Epidermal melanocyte (primary cell): ENCODE measurements at regions not wholly inside any gene's neighbourhood (a gene's known extent, or its start where the extent isn't known, plus 50 kb on each side); places are given as distances from the start of the nearest gene placed in this dataset.

Source experiments
- DNase-seq: peaks from one replicate; pipeline ENCODE4 v3.0.0; 2011; ENCODE audit warnings: low spot score; ENCODE audit not compliant: insufficient read length

DNA sequence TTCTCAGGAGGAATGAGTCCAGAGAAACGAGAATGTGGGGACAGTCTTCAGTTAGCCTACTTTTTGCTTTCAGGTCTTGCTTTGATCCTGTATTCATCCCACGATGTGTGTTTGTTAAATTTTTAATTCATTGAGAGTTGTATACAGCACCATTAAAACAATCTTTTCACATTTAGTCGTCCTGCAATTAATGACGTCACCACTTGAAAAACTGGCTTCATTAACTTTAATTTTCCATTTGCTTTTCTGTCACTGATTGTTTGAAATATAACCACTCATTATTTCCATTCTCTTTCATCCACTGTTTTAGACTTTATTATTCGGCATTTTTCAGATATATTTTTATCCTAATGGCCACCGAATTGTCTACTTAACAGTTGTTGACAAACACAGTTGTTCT lies 146.9 kb downstream of the TFEC start:
- DNase-seq, result no peak

DNA sequence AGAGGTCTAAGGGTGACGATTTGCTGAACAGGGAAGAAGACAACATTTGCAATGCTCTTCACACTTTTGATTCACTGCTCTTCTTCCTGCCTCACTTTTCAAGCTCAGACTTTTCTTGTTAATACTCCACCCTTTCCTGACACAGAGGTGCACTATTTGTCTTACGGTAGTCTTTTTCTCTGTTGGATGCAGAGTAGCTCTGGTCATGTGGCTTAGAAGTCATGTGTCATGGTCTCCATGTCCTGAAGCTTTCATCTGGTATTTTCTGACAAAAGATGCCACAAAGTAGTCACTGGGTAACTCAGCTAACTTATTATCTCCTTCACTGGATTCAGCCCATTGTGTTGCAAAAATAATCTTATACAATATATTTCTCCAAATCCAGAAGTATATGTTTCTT lies 149.1 kb downstream of the TFEC start:
- DNase-seq, result no peak

DNA sequence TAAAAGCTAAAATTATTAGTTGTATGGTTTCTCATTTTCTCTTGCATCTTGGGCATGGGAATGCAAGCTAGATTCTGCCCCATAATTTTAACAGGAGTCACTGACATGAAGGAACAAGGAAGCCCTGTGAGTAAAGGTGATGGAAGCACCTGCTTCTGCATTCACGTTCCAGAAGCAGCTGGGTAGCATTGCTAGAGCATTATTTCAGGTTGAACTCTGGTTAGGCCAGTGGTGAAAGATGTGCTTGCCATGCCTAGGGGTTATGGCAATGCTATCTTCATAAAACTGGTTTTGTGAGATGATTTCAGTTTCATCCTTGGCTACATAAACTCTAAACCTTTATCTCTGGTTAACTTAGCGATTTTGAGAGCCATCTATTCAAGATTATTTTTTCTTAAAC lies 151.4 kb downstream of the TFEC start:
- no peak for DNase-seq

DNA sequence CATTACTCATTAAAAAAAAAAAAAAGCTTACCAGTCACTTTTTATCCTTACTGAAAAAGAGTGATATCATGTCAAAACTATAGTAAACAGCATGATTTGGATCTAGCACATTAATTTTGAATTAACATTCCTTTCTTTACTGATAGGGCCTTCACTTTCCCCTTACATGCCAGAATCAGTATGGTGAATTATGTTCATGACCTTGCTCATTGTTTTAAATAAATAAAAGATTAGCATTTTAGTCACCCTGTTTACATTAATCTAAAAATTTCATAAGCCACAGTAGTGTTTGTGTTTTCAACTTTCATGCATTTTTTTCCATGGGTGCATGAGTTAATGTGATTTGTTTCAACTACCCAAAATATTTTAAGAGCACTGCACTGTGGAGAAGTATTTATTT lies 160.8 kb downstream of the TFEC start:
- no peak for DNase-seq

DNA sequence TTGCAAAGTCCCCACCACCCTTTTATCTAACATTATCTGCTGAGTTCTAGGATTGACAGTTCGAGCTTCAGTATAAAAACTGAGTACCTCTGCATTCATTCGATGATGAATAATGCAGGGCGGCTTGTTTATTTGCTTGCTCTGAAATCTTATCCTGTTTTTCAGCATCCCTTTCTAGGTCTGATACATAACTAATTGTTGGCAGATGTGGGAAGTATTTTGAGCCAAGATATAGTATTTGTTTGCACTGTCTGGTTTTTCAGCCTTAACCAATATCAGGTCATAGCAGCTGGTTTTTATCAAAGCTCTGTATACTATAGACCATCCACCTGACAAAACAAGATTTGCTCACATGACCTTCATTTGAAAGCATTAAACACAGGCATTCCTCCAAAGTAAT lies 161.4 kb downstream of the TFEC start:
- no peak for DNase-seq

DNA sequence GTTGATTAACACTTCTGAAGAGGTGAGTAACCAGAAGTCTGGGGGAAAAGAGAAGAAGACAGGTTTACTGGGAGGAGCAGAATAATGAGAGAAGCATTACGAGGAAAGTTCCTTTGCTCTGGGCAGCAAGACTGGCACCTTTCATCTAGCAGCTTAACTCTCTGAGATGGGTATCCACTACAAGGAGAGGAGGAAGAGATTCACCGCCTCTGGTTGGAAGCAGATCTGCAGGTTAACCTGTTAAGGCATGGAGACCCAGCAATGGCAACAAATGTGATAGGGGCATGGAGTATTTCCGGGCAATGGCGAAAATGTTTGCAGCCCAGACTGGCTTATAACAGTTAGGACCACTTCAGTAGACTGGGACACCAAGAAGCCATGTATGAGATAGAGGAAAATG lies 162.2 kb downstream of the TFEC start:
- no peak for DNase-seq

DNA sequence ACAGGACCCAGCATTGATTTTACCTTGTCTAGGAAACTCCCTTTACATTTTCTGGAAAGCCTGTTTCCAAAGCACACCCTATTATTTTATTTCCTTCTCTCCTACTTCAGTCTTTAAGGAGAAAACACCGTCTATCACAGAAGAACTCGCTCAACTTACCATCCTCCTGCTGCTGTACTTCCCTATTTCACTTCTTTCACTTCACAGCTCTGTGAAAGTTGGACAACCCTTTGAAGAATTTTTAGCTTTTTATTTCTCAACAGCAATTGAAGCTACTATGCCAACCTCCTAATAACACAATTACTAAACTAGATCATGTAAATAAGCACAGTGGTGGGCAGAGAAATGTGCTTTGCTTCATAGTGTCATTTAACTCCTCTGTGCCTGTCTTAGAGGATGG lies 166.5 kb downstream of the TFEC start:
- no peak for DNase-seq

DNA sequence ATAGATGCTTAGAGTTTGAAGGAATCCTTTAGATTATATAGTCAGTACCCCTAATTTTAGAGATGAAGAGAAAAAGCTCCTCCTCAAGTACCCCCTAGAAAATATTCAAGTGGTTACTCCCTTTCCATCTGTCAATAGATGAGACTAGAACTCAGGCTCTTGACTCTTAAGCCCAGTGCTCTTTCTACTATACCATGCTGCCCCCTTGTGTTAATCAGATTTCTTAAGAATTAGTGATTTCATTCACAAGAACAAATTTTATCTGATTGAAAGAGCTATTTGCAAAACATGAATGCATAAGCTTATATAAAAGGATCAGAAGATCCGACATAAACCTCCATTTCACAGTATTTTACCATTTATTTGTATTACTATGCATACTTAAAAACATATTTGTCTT lies 179.3 kb downstream of the TFEC start:
- no peak for DNase-seq

DNA sequence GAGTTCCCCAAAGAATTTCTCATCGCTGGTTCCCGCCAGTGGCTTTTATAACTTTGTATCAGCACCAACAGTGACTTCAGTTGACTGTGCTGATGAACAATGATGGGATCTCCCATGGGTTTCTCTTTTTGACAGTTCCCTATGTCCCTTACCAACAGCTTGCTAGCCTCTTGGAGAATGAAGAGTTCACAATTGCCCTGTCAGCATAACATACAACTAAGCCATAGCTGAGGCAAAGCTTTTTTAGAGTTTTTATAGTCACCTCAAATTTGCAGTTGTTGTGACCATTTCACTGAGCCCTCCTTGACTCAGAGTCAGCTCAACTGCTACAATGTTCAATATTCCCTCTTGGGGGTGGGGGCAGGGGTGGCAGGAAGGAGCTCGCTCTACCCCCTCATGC lies 179.8 kb downstream of the TFEC start:
- DNase-seq, result no peak

DNA sequence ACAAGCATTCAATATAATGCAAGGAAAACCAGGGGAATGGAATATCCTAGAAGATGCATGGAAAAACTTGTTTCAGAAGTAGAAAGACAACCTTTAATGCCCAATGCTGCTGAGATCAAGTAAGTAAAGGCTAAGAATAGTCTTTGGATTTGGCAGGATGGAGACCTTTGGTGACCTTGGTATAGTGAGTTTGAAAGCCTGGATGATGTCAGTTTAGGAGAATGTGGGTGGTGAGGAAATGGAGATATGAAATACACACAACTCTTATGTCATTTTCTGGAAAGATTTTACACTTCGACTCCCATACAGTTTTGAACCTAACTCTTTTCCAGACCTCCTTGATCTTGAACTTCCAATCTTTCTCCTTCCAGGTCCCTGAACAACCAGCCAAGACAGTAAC lies 185.7 kb downstream of the TFEC start:
- DNase-seq, result no peak

DNA sequence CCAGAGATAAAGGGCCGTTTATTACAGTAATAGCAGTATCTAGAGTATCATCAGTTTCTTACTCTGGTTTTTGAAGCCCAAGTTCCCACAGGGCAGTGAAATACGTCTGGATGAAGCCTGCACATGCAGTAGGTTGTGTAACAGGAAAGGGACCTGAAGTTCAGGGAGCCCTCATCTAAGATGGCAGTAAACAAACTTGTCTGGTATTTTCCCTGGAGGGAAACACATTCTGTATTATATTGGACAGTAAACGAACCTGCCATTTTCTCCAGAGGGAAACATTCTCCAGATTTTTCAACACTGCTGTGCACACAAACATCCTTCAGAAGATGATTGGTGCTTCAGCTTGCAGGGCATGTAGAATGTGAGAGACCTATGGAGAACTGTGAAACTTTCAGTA lies 189.9 kb downstream of the TFEC start:
- no peak for DNase-seq

DNA sequence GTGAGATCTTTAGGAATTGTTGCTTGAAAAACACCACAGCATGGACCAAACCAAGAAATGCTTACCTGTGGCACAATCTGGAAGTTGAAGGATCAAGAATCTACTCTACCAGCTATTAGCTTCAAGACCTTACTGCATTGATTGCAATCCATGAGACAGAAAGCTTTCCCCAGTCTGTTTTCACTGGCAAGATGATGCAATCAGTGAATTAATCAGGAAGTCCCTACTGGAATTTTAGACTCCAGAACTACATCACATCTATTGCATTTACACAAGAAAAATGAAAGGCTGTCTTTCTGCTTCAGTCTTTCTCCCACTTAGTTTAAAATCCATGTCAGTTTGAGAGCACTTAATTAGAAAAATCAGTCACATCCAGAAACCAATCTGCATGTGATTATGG lies 191.7 kb downstream of the TFEC start:
- no peak for DNase-seq

DNA sequence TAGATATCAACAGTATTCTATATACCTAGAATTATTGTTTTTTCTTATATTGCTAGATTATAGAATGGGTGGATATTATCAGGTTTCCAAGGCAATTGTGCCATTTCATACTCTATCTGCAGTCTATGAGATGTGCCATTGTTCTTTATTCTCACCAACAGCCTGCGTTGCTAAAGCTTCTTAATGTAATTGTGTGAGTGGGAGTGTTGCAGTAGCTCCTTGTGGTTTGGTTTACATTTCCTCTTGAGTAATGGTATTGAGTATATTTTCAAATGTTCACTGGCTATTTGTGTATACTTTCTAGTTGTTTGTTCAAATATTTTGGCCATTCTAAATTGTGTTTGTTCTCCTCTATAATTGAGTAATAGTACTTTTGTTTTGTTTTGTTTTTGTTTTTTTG lies 199.2 kb downstream of the TFEC start:
- DNase-seq, result no peak

DNA sequence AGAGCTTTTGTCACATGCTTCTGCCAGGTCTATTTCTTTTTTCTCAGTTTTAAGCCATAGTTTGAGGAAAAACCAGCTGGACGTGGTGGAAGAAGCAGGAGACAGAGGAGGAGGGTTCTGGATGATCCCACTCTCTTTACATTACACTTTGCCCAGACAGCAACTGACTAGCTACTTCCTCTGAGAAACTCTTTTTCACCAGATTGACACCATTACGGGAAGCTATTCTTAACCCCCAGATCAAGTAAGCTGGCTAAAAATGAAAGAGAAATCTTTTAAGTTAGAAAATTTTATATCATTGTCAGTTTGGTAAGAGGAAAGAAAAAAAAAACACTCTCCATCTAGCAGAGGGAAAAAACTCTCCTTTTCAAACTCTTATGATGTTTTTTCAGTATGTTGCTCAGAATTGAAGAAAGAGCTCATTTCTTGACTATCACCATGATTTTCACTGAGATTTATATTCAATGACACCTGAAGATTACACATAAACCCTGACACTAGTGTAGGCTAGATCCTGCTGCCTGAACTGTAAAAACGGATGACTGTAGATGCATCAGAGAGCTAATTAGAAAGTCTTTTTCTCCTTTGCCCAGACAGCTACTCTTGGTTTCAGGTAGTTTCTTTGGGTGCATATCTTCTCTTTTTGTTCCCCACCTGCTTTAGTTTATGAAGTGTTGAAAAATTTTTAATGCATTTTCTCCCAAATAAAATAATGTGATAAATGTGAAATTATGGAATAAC lies 203.1 kb downstream of the TFEC start:
- DNase-seq, result no peak

DNA sequence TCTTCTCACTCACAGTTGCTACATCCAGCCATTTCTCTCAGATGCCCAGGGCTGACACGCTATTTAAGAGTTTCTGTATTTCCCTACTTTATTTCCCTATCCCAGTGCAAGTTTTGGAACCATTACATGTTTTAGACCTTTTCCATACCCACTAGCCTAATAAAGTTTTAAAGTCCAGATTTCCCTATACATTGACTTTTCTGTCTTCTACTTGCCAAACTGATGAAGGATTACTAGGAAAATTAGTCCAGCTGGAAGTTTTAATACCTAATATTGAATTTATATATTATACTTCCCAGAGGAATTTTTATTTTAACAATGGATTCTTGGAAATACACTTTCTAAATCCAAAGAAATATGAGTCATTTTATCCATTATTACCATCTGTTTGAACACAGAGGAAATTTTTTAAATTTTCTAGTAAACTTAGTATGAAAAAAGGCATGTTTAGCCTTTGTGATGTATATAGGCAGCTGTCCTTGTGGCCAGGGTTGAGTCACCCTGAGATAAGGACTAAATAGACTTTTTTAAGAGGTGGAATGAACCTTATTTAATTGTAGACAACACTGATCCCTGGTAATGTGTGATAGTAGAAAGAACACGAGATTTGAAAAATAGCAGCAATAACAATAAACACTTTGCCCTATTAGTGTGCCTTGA lies 205.0 kb downstream of the TFEC start:
- DNase-seq, result no peak

DNA sequence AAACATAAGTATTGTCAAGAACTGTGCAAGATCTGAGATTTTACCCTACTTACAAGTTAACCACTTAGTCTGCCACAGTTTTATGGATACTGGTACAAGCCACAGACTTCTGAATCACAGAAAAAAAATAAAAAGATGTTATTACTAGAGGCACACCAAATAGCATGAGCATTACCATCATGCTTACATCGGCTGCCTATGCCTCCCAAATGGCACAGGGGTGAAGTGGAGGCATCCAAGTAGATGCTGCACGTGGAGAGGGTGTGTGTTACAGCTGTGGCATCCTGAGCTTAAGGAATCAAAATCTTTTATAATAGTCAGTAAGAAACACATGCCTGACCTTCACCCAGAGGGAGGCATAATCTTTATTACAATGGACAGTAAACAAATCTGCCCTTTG lies 207.8 kb downstream of the TFEC start:
- no peak for DNase-seq

DNA sequence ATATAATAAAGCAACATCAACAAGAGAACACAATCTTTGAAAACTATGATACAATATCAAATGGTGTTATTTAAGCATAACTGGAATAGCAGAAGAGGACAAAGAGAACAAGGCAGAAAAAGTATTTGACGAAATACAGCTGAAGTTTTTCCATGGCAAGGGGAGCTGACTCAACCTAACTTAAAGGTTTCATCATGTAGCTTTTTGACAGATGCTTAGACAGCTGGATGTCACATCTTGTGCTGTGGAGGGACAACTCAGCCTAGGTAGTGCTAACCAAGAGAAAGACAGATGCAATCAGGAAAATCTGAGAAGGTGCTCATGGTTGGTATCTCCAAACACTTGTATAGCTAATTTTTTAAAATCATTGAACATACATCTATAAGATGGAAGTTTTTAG lies 208.2 kb downstream of the TFEC start:
- DNase-seq, result no peak

DNA sequence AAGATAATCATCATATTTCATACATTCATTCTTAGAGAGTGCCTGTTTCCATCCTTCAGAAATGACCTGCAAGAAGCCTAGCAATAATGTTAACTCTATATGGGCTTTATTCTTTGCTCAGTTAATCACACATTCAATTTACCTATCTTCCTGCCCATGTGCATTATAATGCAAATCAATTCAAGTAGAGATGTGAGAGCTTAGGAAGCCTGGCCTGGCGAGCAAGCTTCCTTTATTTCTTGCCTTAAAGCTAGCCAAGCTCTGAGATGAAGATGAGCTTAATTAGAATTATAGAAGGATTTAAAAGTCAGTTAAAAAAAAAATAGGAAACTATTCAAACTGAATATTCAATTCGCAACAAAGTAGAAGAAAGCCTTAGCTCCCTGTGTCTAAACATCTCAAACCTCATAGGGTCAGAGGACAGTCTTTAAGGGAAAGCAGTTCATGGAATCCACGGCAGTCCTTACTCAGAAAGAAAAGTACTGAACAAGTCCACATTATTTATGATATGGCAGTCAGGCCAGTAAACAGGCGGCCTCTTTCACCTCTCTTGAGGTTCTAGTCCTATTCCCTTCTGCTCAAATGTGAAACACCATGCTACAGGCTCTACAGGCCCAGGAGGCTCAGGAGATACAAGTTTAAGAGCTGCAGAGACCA lies 214.1 kb downstream of the TFEC start:
- no peak for DNase-seq

DNA sequence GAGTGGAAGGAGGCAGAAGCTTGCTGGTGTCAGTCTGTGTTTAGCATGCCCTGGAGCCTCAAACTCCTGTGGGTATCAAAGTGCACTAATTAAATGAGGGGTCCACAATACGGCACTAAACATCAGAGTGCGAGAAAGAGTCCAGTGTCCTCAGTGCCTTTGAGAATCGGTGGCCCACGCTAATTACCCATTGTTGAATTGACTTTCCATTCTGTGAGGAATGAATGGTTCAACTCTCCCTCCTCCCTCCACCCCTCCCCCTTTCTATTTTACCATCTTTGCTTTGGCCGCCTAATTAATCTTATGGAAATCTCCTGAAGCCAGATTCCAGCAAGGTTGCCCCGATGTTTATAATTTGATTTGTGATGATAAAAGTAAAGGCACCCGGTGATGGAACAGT lies 217.8 kb downstream of the TFEC start:
- no peak for DNase-seq

DNA sequence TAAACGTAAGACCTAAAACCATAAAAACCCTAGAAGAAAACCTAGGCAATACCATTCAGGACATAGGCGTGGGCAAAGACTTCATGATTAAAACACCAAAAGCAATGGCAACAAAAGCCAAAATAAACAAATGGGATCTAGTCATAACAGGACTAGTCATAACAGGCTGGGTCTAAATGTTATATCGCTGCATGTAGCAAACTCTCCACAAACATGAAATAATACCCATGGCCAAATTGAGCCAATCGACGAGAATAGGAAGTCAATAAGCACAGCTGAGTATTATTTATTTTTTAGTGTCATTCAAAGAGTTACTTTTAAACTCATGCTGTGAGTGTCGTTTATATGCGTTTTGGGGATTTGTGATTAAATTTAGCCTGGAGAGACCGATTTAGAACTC lies 225.1 kb downstream of the TFEC start:
- no peak for DNase-seq

DNA sequence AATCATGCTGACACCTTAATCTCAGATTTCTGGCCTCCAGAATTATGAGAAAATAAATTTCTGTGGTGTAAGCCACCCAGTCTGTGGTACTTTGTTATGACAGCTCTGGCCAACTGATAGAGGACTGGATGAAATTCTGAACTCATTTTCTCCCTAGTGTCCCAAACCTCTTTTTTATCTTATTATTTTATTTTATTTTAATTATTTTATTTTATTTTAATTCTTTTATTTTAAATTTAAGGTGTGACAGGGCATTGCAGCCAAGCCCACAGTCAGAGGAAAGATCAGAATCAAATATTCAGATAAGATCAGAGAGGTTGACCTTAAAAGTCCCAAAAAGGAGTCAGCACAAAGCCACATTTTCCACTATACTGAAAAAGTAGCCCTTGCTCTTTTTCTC lies 228.1 kb downstream of the TFEC start:
- DNase-seq, result no peak

DNA sequence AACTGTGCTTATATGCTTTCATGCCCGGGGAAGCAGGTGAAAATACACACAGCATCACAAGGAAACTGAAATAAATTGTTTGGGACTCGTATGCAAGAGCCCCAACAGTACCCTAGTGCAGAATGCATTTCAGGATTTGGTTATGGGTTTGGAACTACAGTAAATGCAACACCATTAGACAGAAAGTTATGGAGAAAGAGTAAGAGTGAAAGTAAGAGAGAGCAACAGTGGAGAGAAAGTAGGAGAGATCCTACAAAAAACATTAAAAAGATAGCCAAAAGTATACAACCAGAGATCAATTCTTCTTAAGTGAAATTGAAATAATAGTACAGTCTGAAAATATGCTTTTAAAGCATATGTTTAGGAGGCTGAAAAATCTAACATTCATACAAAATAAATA lies 231.1 kb downstream of the TFEC start:
- no peak for DNase-seq
